CD4-positive, alpha-beta T cell (primary cell): ENCODE measurements at regions not wholly inside any gene's neighbourhood (a gene's known extent, or its start where the extent isn't known, plus 50 kb on each side); places are given as distances from the start of the nearest gene placed in this dataset.

Source experiments
- ATAC-seq: fragments of 200-7000 bp; cut with Tn5 transposase; one replicate; pipeline ENCODE4 v1.10.0; 2022; ENCODE audit warnings: mild to moderate bottlenecking; ENCODE audit not compliant: poor library complexity
- CTCF ChIA-PET: fragments of 350-600 bp; sonication (Branson Sonifier 250); formaldehyde crosslinking; loops from one replicate; lab custom pipeline; 2021; ENCODE audit warnings: antibody characterized with exemption, inconsistent platforms; lab: Charles Lee
- POLR2A ChIA-PET: fragments of 350-600 bp; sonication (Branson Sonifier 250); formaldehyde crosslinking; loops from one replicate; lab custom pipeline; 2021; ENCODE audit warnings: antibody characterized with exemption, inconsistent platforms; lab: Charles Lee
- DNase-seq, 14 experiments: peaks; one replicate each; pipeline ENCODE4 v3.0.0-alpha.2; 2013 to 2020; ENCODE audit warnings: mixed read lengths in 2 of 14
- H3K27ac ChIP-seq, 2 donors: one replicate each; pipeline versions ENCODE4 v1.5.1 to v1.7.0; 2013; ENCODE audit warnings: low read length in 2 of 2, low read depth in 1 of 2, mild to moderate bottlenecking in 1 of 2
- H3K27me3 ChIP-seq, 2 experiments: 1 replicate in 1 of 2; 2 replicates in 1 of 2; pipeline versions ENCODE4 v1.6.1 to v1.7.0; 2013; ENCODE audit warnings: low read length in 2 of 2, control low read depth in 1 of 2, mild to moderate bottlenecking in 1 of 2, moderate library complexity in 1 of 2; ENCODE audit not compliant: insufficient read depth in 2 of 2, control insufficient read depth in 1 of 2
- H3K36me3 ChIP-seq: one replicate; pipeline ENCODE4 v1.6.1; 2013; ENCODE audit warnings: low read length, control low read depth; ENCODE audit not compliant: insufficient read depth
- H3K4me1 ChIP-seq: one replicate; pipeline ENCODE4 v1.6.1; 2013; ENCODE audit warnings: low read length, control low read depth; ENCODE audit not compliant: insufficient read depth
- H3K4me3 ChIP-seq: one replicate; pipeline ENCODE4 v1.5.1; 2013; ENCODE audit warnings: mild to moderate bottlenecking, low read length, moderate library complexity
- H3K9me3 ChIP-seq, 2 experiments: 1 replicate in 1 of 2; 2 replicates in 1 of 2; pipeline versions ENCODE4 v1.6.1 to v1.7.0; 2013; ENCODE audit warnings: low read length in 2 of 2, mild to moderate bottlenecking in 2 of 2, control low read depth in 1 of 2, moderate library complexity in 1 of 2; ENCODE audit not compliant: control insufficient read depth in 1 of 2, insufficient read depth in 1 of 2
- H3K27ac Mint-ChIP-seq: one replicate; pipeline ENCODE4 v1.8.0; 2020; ENCODE audit warnings: mixed read lengths
- H3K27me3 Mint-ChIP-seq: one replicate; pipeline ENCODE4 v1.8.0; 2021; ENCODE audit warnings: mixed read lengths
- H3K36me3 Mint-ChIP-seq: one replicate; pipeline ENCODE4 v1.8.0; 2021; ENCODE audit warnings: low read depth, mixed read lengths
- H3K4me1 Mint-ChIP-seq: one replicate; pipeline ENCODE4 v1.8.0; 2021; ENCODE audit warnings: low read depth, mixed read lengths
- H3K4me3 Mint-ChIP-seq: one replicate; pipeline ENCODE4 v1.8.0; 2020; ENCODE audit warnings: mild to moderate bottlenecking, mixed read lengths
- H3K9me3 Mint-ChIP-seq: one replicate; pipeline ENCODE4 v1.8.0; 2020; ENCODE audit warnings: mixed read lengths
- intact Hi-C, 2 experiments: fragments of 100-400 bp; cut with DNase I in 1 of 2; cut with micrococcal nuclease in 1 of 2; formaldehyde crosslinking; loops; one replicate each; pipeline versions ENCODE4 v1.15.1 to v1.9.0; 2023 to 2025; cut with DNase I, micrococcal nuclease
- TF ChIP-seq, protein P1 (sequence below): fragments of 200-600 bp; IDR thresholded peaks from one replicate; pipeline ENCODE4 v1.8.0; 2022; ENCODE audit warnings: antibody characterized with exemption, mild to moderate bottlenecking

DNA sequence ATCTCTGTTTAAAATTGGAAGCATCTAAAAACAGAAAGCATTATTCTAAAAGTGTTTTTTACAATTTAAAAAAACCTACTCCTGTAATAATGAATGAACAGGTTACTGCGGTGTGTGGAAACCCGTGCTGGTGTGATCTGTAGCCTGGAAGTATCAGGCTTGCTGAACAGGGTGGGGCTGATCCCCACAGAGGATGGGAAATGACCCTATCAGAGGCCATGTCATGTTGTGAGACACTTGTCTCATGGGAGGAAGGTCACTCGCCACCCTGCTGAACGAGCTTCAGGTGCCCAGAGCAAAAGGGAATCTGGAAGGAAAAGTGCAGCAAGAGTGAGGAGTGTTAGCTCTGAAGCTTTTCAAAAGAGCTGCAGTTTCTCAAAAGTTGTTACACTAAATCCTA is 320.7 kb downstream of the RRAGC start:
- Histone ChIP-seq H3K27ac (no peak overlapping the region), H3K4me3 (no peak overlapping the region), H3K27me3 (no peaks in the 10 kb centered on the region), H3K36me3 (no peaks in the 10 kb centered on the region), H3K9me3 (no peaks in the 10 kb centered on the region), H3K4me1 (no peaks in the 10 kb centered on the region)
- Mint-ChIP-seq H3K27me3 (peaks cover 15% of the 10 kb centered on the region), H3K27ac (no peak overlapping the region), H3K9me3 (no peaks in the 10 kb centered on the region), H3K4me3 (no peak overlapping the region), H3K4me1 (no peaks in the 10 kb centered on the region), H3K36me3 (no peaks in the 10 kb centered on the region)
- ChIA-PET POLR2A (no interaction called here), CTCF (no interaction called here)
- DNase-seq (no peak), ATAC-seq (no peak)
- TF ChIP-seq, protein P1, sequence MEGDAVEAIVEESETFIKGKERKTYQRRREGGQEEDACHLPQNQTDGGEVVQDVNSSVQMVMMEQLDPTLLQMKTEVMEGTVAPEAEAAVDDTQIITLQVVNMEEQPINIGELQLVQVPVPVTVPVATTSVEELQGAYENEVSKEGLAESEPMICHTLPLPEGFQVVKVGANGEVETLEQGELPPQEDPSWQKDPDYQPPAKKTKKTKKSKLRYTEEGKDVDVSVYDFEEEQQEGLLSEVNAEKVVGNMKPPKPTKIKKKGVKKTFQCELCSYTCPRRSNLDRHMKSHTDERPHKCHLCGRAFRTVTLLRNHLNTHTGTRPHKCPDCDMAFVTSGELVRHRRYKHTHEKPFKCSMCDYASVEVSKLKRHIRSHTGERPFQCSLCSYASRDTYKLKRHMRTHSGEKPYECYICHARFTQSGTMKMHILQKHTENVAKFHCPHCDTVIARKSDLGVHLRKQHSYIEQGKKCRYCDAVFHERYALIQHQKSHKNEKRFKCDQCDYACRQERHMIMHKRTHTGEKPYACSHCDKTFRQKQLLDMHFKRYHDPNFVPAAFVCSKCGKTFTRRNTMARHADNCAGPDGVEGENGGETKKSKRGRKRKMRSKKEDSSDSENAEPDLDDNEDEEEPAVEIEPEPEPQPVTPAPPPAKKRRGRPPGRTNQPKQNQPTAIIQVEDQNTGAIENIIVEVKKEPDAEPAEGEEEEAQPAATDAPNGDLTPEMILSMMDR, result no peak
- intact Hi-C loops, result no loop called here

DNA sequence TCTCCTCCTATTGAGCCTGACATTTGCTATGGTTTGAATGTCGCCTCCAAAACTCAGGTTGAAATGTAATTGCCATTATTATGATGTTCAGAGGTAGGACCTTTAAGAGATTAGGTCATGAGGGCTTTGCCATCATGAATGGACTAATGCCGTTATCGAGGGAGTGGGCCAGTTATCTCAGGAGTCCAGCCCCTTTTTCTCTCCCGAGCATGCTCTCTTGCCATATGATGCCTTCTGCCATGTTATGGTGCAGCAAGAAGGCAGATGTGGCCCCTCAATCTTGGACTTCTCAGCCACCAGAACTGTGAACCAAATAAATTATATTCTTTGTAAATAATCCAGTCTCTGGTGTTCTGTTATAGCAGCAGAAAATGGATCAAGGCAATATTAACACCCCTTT is 323.5 kb downstream of the RRAGC start:
- no peaks in the 10 kb centered on the region for H3K9me3 ChIP-seq
- Mint-ChIP-seq H3K4me1 (no peaks in the 10 kb centered on the region), H3K27me3 (peaks cover 6% of the 10 kb centered on the region), H3K36me3 (no peaks in the 10 kb centered on the region), H3K4me3 (no peak overlapping the region), H3K27ac (no peak overlapping the region), H3K9me3 (no peaks in the 10 kb centered on the region)
- H3K36me3 ChIP-seq, result no peaks in the 10 kb centered on the region
- no peak for ATAC-seq
- no peak overlapping the region for H3K4me3 ChIP-seq
- no peak overlapping the region for H3K27ac ChIP-seq
- DNase-seq, result no peak
- TF ChIP-seq, protein P1, result no peak
- POLR2A ChIA-PET, result no interaction called here
- CTCF ChIA-PET, result no interaction called here
- no peaks in the 10 kb centered on the region for H3K27me3 ChIP-seq
- no peaks in the 10 kb centered on the region for H3K4me1 ChIP-seq
- intact Hi-C loops, result no loop called here

DNA sequence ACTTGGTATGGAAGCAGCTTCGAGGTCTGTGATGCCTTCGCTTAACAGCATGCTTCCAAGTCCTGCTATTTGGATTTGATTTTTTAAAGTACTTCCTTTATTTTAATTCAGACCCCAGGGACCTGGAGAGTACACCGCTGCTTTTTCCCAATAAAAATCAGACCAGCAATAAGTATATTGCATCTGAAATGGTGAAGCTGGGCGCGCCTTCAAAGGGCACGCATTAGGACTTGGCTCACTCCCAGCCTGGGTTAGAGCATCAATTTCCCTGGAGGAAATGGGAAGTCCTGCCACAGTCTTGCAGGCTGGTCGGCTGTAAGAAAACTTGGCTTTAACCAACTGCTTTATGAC is 325.1 kb downstream of the RRAGC start:
- H3K4me1 Mint-ChIP-seq, result no peaks in the 10 kb centered on the region
- Histone ChIP-seq H3K4me1 (no peaks in the 10 kb centered on the region), H3K9me3 (no peaks in the 10 kb centered on the region), H3K27ac (no peak overlapping the region), H3K27me3 (no peaks in the 10 kb centered on the region), H3K36me3 (no peaks in the 10 kb centered on the region), H3K4me3 (no peak overlapping the region)
- no peak for DNase-seq
- no peaks in the 10 kb centered on the region for H3K27me3 Mint-ChIP-seq
- H3K4me3 Mint-ChIP-seq, result no peak overlapping the region
- intact Hi-C loops, result no loop called here
- TF ChIP-seq, protein P1, result no peak
- POLR2A ChIA-PET, result no interaction called here
- no peaks in the 10 kb centered on the region for H3K9me3 Mint-ChIP-seq
- no peak overlapping the region for H3K27ac Mint-ChIP-seq
- no peak for ATAC-seq
- H3K36me3 Mint-ChIP-seq, result no peaks in the 10 kb centered on the region
- CTCF ChIA-PET, result no interaction called here
